Dermis microvascular lymphatic vessel endothelial cell (primary cell): ENCODE measurements at regions not wholly inside any gene's neighbourhood (a gene's known extent, or its start where the extent isn't known, plus 50 kb on each side); places are given as distances from the start of the nearest gene placed in this dataset.

Experiments
- DNase-seq, 2 donors: peaks; one replicate each; pipeline versions ENCODE4 v3.0.0 to v3.0.0-alpha.2; 2010; ENCODE audit warnings: low read depth in 2 of 2

- DNase-seq, result no peak
Observed at GRCh38 chr1:198106011-198106410, 50.8 kb upstream of the NEK7 start.
